Loucy (cell line): ENCODE measurements at regions not wholly inside any gene's neighbourhood (a gene's known extent, or its start where the extent isn't known, plus 50 kb on each side); places are given as distances from the start of the nearest gene placed in this dataset.

ENCODE experiments used
- CTCF ChIP-seq: fragments of 200-600 bp; sonication (generic); conservative IDR thresholded peaks from 2 replicates; pipeline ENCODE4 v1.5.1; 2014; ENCODE audit warnings: mild to moderate bottlenecking, antibody characterized with exemption, low read length
- EZH2phosphoT487 ChIP-seq: fragments of 200-600 bp; IDR thresholded peaks from 2 replicates; pipeline ENCODE4 v1.6.1; 2018; ENCODE audit warnings: antibody characterized with exemption, mild to moderate bottlenecking, moderate library complexity, borderline replicate concordance

GRCh38 chrX:39675619-39676018, 422.1 kb downstream of the BCOR start:
- TF ChIP-seq CTCF (no peak), EZH2phosphoT487 (no peak)
